ENCODE measurements at regions not wholly inside any gene's neighbourhood (a gene's known extent, or its start where the extent isn't known, plus 50 kb on each side); places are given as distances from the start of the nearest gene placed in this dataset.

DNA sequence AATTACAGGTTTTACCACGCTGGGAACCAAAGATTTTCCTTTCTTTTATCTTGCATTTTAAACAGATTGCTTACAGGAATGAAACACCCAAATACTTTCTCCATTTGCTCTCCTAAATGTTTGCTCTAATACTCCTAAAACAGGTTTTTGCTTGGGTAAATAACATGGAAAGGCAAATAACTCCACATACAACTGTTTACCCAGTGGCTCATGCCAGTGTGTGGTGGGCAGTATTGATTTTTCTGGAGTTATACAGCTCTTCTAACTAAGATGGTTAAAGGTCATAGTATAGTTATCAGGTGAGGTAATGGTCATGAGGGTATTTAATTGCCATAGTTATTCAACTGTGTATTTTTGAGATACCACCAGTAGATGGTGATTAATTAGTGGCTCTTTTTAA, 61.2 kb upstream of the RAB27B start:
- no peak for DNase-seq (ENCODE audit: low read depth in 4 of 4, low spot score in 3 of 4)

DNA sequence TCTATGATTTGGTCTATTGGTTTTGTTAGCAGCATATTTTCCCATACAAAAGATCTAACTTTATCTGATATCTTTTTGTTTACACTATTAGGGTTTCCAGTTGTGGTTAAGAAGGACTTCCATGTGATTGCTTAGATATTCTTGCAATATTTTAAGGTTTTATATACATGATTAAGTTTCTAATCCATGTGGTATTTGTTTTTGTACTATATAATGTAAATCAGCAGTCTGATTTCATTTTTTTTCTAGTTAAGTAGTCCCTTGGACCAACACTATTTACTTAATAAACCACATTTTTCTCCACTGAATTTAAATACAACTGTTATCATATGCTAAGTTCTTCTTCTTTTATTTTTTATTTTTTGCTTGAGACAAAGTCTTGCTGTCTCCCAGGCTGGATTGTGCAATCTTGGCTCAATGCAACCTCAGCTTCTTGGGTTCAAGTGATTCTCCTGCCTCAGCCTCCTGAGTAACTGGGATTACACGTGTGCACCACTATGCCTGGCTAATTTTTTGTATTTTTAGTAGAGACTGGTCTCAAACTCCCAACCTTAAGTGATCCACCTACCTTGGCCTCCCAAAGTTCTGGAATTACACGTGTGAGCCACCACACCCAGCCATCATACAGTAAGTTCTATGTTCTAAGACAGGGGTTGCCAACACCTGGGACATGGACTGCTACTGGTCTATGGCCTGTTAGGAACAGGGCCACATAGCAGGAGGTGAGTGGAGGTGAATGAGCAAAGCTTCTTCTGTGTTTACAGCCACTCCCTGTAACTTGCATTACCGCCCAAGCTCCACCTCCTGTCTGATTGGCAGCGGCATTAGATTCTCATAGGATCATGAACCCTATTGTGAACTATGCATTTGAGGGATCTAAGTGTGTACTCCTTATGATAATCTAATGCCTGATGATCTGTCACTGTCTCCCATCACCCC, 58.5 kb upstream of the RAB27B start:
- no peak for DNase-seq (ENCODE audit: low read depth in 4 of 4, low spot score in 3 of 4)

- no peak for DNase-seq (ENCODE audit: low read depth in 4 of 4, low spot score in 3 of 4)
Measured at GRCh38 chr18:54772056-54772455, 56.2 kb upstream of the RAB27B start.

DNA sequence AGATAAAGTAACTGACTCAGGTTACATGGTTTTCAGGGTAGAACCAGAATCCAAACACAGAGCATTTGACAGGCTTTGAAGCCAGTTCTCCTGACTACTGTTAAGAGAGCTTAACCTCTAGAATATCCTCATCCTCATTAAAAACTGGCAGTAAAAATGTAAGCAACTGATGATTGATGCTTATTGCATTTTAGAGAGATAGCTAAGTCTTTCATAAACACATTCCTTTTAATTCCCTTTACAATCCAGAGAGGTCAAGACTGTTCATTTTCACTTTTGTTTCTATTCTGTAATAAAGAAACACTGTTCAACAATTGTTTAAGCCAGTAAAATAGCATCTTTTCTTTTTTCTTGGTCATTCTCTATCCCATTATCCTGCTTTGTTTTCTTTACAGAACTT, 53.9 kb upstream of the RAB27B start:
- DNase-seq (ENCODE audit: low read depth in 4 of 4, low spot score in 3 of 4), result no peak

GRCh38 chr18:54774981-54775665, 53.2 kb upstream of the RAB27B start:
- DNase-seq (ENCODE audit: low read depth in 4 of 4, low spot score in 3 of 4), result no peak

- DNase-seq (ENCODE audit: low read depth in 4 of 4, low spot score in 3 of 4), result no peak
Measured at GRCh38 chr18:54775686-54776085, 52.6 kb upstream of the RAB27B start.

GRCh38 chr18:54776282-54776977, 51.8 kb upstream of the RAB27B start:
- DNase-seq (ENCODE audit: low read depth in 4 of 4, low spot score in 3 of 4), result no peak

DNA sequence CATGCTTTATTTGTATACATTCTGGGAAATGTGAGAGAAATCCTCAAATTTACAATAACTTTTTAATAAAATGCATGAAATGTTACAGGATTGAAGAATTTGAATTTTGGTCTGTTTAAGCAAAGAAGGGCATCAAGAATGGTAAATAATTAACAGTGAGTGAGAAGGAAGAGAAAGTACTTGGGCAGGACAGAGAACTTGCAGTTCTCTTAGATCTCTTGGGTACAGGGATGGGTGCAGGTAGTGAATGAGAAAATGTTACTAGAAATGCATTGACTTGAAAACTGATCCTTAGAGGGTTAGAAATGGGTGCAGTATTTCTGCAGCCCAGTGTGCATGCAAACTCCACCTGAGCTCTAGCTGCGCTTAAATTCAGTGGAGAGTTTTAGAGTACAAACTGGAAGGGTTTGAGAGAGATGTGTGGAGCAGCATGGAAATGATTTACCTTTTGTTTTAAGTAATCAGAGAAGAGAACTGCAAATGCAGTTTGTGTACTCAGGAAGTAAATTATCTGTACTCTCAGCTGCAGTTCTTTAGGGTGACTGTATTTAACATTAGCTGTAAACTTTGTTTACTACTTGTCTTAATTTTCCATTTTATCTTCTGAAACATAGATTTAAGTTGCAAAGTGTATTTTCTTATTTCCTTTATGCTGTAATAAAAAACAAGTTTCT, 51.0 kb upstream of the RAB27B start:
- no peak for DNase-seq (ENCODE audit: low read depth in 4 of 4, low spot score in 3 of 4)

DNA sequence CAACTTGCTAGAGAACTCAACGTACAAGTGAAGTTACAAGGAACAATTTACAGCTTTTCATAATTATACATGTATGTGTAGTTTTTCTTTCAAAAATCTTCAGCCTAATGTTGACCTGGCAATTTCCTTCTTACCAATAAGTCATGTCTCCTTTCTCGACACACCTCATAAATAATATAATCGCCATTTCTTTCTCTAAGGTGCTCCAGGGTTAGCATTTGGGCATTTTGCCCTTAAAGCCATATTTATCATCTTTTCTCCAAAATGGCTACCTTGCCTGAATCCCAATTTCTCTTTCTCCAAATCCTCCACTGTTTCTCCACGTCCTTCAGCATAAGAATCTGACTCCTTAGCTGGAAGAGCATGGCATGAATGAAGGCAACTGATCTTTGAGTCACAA, 50.3 kb upstream of the RAB27B start:
- DNase-seq (ENCODE audit: low read depth in 4 of 4, low spot score in 3 of 4), result no peak
